ENCODE measurements at regions not wholly inside any gene's neighbourhood (a gene's known extent, or its start where the extent isn't known, plus 50 kb on each side); places are given as distances from the start of the nearest gene placed in this dataset.

DNA sequence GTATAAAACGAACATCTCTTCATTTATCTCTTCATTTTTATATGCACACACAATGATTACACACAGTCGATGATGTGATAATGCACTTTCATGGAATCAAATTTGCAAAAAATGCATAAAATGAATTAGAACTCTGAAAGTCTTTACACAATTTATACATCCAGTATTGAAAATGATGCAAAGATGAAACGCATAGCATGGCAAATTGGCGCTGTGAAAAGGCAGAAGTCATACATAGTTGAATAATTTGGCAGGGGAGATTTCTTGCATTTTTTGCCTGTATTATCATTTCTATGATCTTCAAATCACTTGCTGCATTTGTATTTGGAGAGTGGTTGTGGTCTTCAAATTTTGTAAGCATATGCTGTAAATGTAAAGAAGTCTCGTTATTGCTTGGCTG, 150.7 kb upstream of the LGALSL start (continued):
- TF ChIP-seq POLR2A (IDR thresholded peaks at IDR 0.05; ENCODE audit: control extremely low read depth in 1 of 2, low read depth in 2 of 2, low read length in 2 of 2) (no peak), RNF2 (IDR thresholded peaks at IDR 0.05; ENCODE audit: borderline replicate concordance, low read depth, low read length, missing control alignments, poor library complexity, severe bottlenecking) (no peak), CHD2 (IDR thresholded peaks at IDR 0.05; ENCODE audit: low read length) (no peak), ZNF274 (IDR thresholded peaks at IDR 0.05; ENCODE audit: borderline replicate concordance, extremely low read depth, low read length) (no peak), NRF1 (IDR thresholded peaks at IDR 0.05; ENCODE audit: low read depth, low read length) (no peak), FOSL1 (IDR thresholded peaks at IDR 0.05; ENCODE audit: insufficient read depth, low read depth, low read length) (no peak), SRF (IDR thresholded peaks at IDR 0.05; ENCODE audit: low read depth, low read length) (no peak), EGR1 (IDR thresholded peaks at IDR 0.05; ENCODE audit: borderline replicate concordance, low read depth, low read length) (no peak), JUN (IDR thresholded peaks at IDR 0.05; ENCODE audit: low read depth, low read length) (no peak), RAD21 (IDR thresholded peaks at IDR 0.05 in 1 of 2, conservative IDR thresholded peaks at IDR 0.05 in 1 of 2; ENCODE audit: low read depth in 2 of 2, low read length in 2 of 2) (no peak), NANOG (IDR thresholded peaks at IDR 0.05; ENCODE audit: insufficient read depth, low read depth, low read length, poor library complexity, severe bottlenecking) (no peak), KDM1A (IDR thresholded peaks at IDR 0.05; ENCODE audit: borderline replicate concordance, low read length) (no peak), GABPA (IDR thresholded peaks at IDR 0.05; ENCODE audit: borderline replicate concordance, insufficient read depth, low read length) (no peak)
- TF ChIP-seq, protein P1, sequence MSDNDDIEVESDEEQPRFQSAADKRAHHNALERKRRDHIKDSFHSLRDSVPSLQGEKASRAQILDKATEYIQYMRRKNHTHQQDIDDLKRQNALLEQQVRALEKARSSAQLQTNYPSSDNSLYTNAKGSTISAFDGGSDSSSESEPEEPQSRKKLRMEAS (IDR thresholded peaks at IDR 0.05), result no peak
- TF ChIP-seq, protein P2, sequence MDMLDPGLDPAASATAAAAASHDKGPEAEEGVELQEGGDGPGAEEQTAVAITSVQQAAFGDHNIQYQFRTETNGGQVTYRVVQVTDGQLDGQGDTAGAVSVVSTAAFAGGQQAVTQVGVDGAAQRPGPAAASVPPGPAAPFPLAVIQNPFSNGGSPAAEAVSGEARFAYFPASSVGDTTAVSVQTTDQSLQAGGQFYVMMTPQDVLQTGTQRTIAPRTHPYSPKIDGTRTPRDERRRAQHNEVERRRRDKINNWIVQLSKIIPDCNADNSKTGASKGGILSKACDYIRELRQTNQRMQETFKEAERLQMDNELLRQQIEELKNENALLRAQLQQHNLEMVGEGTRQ (IDR thresholded peaks at IDR 0.05; ENCODE audit: low read length), result no peak

Measured in H1 (cell line).